ENCODE measurements at regions not wholly inside any gene's neighbourhood (a gene's known extent, or its start where the extent isn't known, plus 50 kb on each side); places are given as distances from the start of the nearest gene placed in this dataset.
"Not testable (repeated sequence)": the region's sequence is repeated elsewhere in the genome, so short reads cannot be mapped to it uniquely, and the experiment has no call there.

- H3K36me3 Mint-ChIP-seq, result no peaks in the 10 kb centered on the region
- H3K9me3 Mint-ChIP-seq, result peaks cover 2 to 7% (median 2%) of the 10 kb centered on the region in 3 donors
- no peak overlapping the region for H3K27ac Mint-ChIP-seq
Observed at GRCh38 chrX:143298663-143299241, 218.5 kb downstream of the SPANXN3 start.

GRCh38 chrX:143296521-143296920 lies 220.8 kb downstream of the SPANXN3 start:
- H3K27ac Mint-ChIP-seq, result no peak overlapping the region
- H3K4me3 Mint-ChIP-seq, result no peak overlapping the region
- H3K27me3 Mint-ChIP-seq, result no peaks in the 10 kb centered on the region
- H3K36me3 Mint-ChIP-seq, result no peaks in the 10 kb centered on the region
- no peaks in the 10 kb centered on the region for H3K4me1 Mint-ChIP-seq
- peaks cover 2 to 7% (median 4%) of the 10 kb centered on the region in 3 donors for H3K9me3 Mint-ChIP-seq

More at GRCh38 chrX:143298663-143299241, 218.5 kb downstream of the SPANXN3 start:
- Mint-ChIP-seq H3K4me3 (no peak overlapping the region), H3K27me3 (no peaks in the 10 kb centered on the region), H3K4me1 (no peaks in the 10 kb centered on the region)

- Mint-ChIP-seq H3K9me3 (peaks cover 0 to 5% (median 0%) of the 10 kb centered on the region in 3 donors), H3K27me3 (no peaks in the 10 kb centered on the region), H3K4me1 (no peaks in the 10 kb centered on the region), H3K27ac (no peak overlapping the region), H3K36me3 (no peaks in the 10 kb centered on the region), H3K4me3 (no peak overlapping the region)
Observed at GRCh38 chrX:143287236-143287635, 230.0 kb downstream of the SPANXN3 start.

GRCh38 chrX:143270317-143270716 lies 244.6 kb downstream of the SPANXN4 start:
- Mint-ChIP-seq H3K4me3 (no peak overlapping the region), H3K4me1 (no peaks in the 10 kb centered on the region), H3K36me3 (no peaks in the 10 kb centered on the region), H3K27ac (no peak overlapping the region), H3K9me3 (peaks cover 0 to 4% (median 0%) of the 10 kb centered on the region in 3 donors), H3K27me3 (no peaks in the 10 kb centered on the region)

GRCh38 chrX:143244593-143244992 lies 218.9 kb downstream of the SPANXN4 start:
- H3K9me3 Mint-ChIP-seq, H3K36me3 Mint-ChIP-seq, H3K27ac Mint-ChIP-seq, H3K27me3 Mint-ChIP-seq, H3K4me3 Mint-ChIP-seq, H3K4me1 Mint-ChIP-seq: not testable (repeated sequence)

GRCh38 chrX:143240658-143241057 lies 214.9 kb downstream of the SPANXN4 start:
- Mint-ChIP-seq H3K27ac (no peak overlapping the region), H3K27me3 (no peaks in the 10 kb centered on the region), H3K36me3 (no peaks in the 10 kb centered on the region), H3K4me1 (peaks cover 0 to 2% (median 0%) of the 10 kb centered on the region in 3 donors), H3K4me3 (no peak overlapping the region), H3K9me3 (peaks cover 0 to 3% (median 2%) of the 10 kb centered on the region in 3 donors)

- no peaks in the 10 kb centered on the region for H3K36me3 Mint-ChIP-seq
- H3K27me3 Mint-ChIP-seq, result peaks cover 1% of the 10 kb centered on the region
- no peak overlapping the region for H3K27ac Mint-ChIP-seq
- peaks cover 0 to under 1% (median 0%) of the 10 kb centered on the region in 3 donors for H3K4me1 Mint-ChIP-seq
- H3K9me3 Mint-ChIP-seq, result peaks cover 0 to 2% (median 0%) of the 10 kb centered on the region in 3 donors
- H3K4me3 Mint-ChIP-seq, result no peak overlapping the region
Observed at GRCh38 chrX:143231492-143231891, 205.8 kb downstream of the SPANXN4 start.

- not testable (repeated sequence) for H3K4me3 Mint-ChIP-seq, H3K4me1 Mint-ChIP-seq, H3K36me3 Mint-ChIP-seq, H3K27ac Mint-ChIP-seq, H3K9me3 Mint-ChIP-seq, H3K27me3 Mint-ChIP-seq
Observed at GRCh38 chrX:143228600-143228999, 202.9 kb downstream of the SPANXN4 start.

GRCh38 chrX:143206966-143207365 lies 181.2 kb downstream of the SPANXN4 start:
- H3K4me3 Mint-ChIP-seq, result no peak overlapping the region
- no peaks in the 10 kb centered on the region for H3K36me3 Mint-ChIP-seq
- no peaks in the 10 kb centered on the region for H3K4me1 Mint-ChIP-seq
- no peaks in the 10 kb centered on the region for H3K27me3 Mint-ChIP-seq
- peaks cover 0 to 5% (median 4%) of the 10 kb centered on the region in 3 donors for H3K9me3 Mint-ChIP-seq
- H3K27ac Mint-ChIP-seq, result no peak overlapping the region

GRCh38 chrX:143171703-143172102 lies 146.0 kb downstream of the SPANXN4 start:
- Mint-ChIP-seq H3K36me3 (no peaks in the 10 kb centered on the region), H3K27me3 (no peaks in the 10 kb centered on the region), H3K4me1 (no peaks in the 10 kb centered on the region), H3K4me3 (no peak overlapping the region), H3K9me3 (peaks cover 0 to 3% (median 0%) of the 10 kb centered on the region in 3 donors), H3K27ac (no peak overlapping the region)

- H3K4me3 Mint-ChIP-seq, result no peak overlapping the region
- H3K9me3 Mint-ChIP-seq, result no peaks in the 10 kb centered on the region
- no peak overlapping the region for H3K27ac Mint-ChIP-seq
- no peaks in the 10 kb centered on the region for H3K36me3 Mint-ChIP-seq
- H3K27me3 Mint-ChIP-seq, result no peaks in the 10 kb centered on the region
- H3K4me1 Mint-ChIP-seq, result peaks cover 0 to 2% (median 0%) of the 10 kb centered on the region in 3 donors
Observed at GRCh38 chrX:143165778-143166177, 140.1 kb downstream of the SPANXN4 start.

GRCh38 chrX:143139681-143140080 lies 114.0 kb downstream of the SPANXN4 start:
- no peak overlapping the region for H3K4me3 Mint-ChIP-seq
- H3K9me3 Mint-ChIP-seq, result peaks cover 3 to 5% (median 3%) of the 10 kb centered on the region in 3 donors
- H3K4me1 Mint-ChIP-seq, result no peaks in the 10 kb centered on the region
- H3K27ac Mint-ChIP-seq, result peak overlapping the region in 1 of 3 donors; percentile 50
- H3K27me3 Mint-ChIP-seq, result no peaks in the 10 kb centered on the region
- no peaks in the 10 kb centered on the region for H3K36me3 Mint-ChIP-seq

- H3K27ac Mint-ChIP-seq, result no peak overlapping the region
- H3K4me1 Mint-ChIP-seq, result peaks cover 0 to 2% (median 0%) of the 10 kb centered on the region in 3 donors
- H3K9me3 Mint-ChIP-seq, result no peaks in the 10 kb centered on the region
- H3K36me3 Mint-ChIP-seq, result no peaks in the 10 kb centered on the region
- no peak overlapping the region for H3K4me3 Mint-ChIP-seq
- no peaks in the 10 kb centered on the region for H3K27me3 Mint-ChIP-seq
Observed at GRCh38 chrX:143121477-143121876, 95.7 kb downstream of the SPANXN4 start.

- Mint-ChIP-seq H3K36me3 (peaks cover 1% of the 10 kb centered on the region), H3K4me1 (no peaks in the 10 kb centered on the region), H3K4me3 (no peak overlapping the region)
Observed at GRCh38 chrX:143115466-143115865, 89.7 kb downstream of the SPANXN4 start.

GRCh38 chrX:143095816-143096215 lies 70.1 kb downstream of the SPANXN4 start:
- H3K27ac Mint-ChIP-seq, result no peak overlapping the region
- peaks cover 0 to 3% (median 2%) of the 10 kb centered on the region in 3 donors for H3K9me3 Mint-ChIP-seq
- H3K36me3 Mint-ChIP-seq, result no peaks in the 10 kb centered on the region

More at GRCh38 chrX:143115466-143115865, 89.7 kb downstream of the SPANXN4 start:
- Mint-ChIP-seq H3K27ac (no peak overlapping the region), H3K27me3 (no peaks in the 10 kb centered on the region), H3K9me3 (peaks cover 0 to 2% (median 2%) of the 10 kb centered on the region in 3 donors)

GRCh38 chrX:143095321-143095720 lies 69.6 kb downstream of the SPANXN4 start:
- Mint-ChIP-seq H3K36me3 (no peaks in the 10 kb centered on the region), H3K9me3 (peaks cover 0 to 3% (median 2%) of the 10 kb centered on the region in 3 donors), H3K4me1 (no peaks in the 10 kb centered on the region), H3K27ac (no peak overlapping the region), H3K27me3 (no peaks in the 10 kb centered on the region), H3K4me3 (no peak overlapping the region)

More at GRCh38 chrX:143095816-143096215, 70.1 kb downstream of the SPANXN4 start:
- H3K4me3 Mint-ChIP-seq, result no peak overlapping the region
- no peaks in the 10 kb centered on the region for H3K4me1 Mint-ChIP-seq
- no peaks in the 10 kb centered on the region for H3K27me3 Mint-ChIP-seq

Measured in IgD-negative memory B cell (primary cell).